Neural crest cell (in vitro differentiated cells): ENCODE measurements at regions not wholly inside any gene's neighbourhood (a gene's known extent, or its start where the extent isn't known, plus 50 kb on each side); places are given as distances from the start of the nearest gene placed in this dataset.

Experiments used
- DNase-seq: peaks from one replicate; pipeline ENCODE4 v3.0.0; 2021; ENCODE audit warnings: low read depth, mixed read lengths, low spot score
- H3K27ac Mint-ChIP-seq: one replicate; pipeline ENCODE4 v1.8.0; 2021; ENCODE audit warnings: mild to moderate bottlenecking, mixed read lengths; ENCODE audit not compliant: unreplicated experiment
- H3K27me3 Mint-ChIP-seq: 2 replicates; pipeline ENCODE4 v1.8.0; 2021; ENCODE audit warnings: low read depth, mild to moderate bottlenecking, mixed read lengths
- H3K36me3 Mint-ChIP-seq: 2 replicates; pipeline ENCODE4 v1.8.0; 2021; ENCODE audit warnings: low read depth, mild to moderate bottlenecking, mixed read lengths
- H3K4me1 Mint-ChIP-seq: 2 replicates; pipeline ENCODE4 v1.8.0; 2021; ENCODE audit warnings: mixed read lengths
- H3K4me3 Mint-ChIP-seq: one replicate; pipeline ENCODE4 v1.8.0; 2021; ENCODE audit warnings: mild to moderate bottlenecking, mixed read lengths
- H3K9me3 Mint-ChIP-seq: 2 replicates; pipeline ENCODE4 v1.8.0; 2021; ENCODE audit warnings: mixed read lengths
- TF ChIP-seq, protein P1 (sequence below): fragments of 200-600 bp; sonication (generic); conservative IDR thresholded peaks from 2 replicates; pipeline ENCODE4 v1.5.0; 2021; ENCODE audit warnings: antibody characterized with exemption, mild to moderate bottlenecking

GRCh38 chr4:38195486-38195885 is 235.3 kb downstream of the PTTG2 start:
- Mint-ChIP-seq H3K27me3 (no peaks in the 10 kb centered on the region), H3K36me3 (no peaks in the 10 kb centered on the region), H3K4me1 (peaks cover 27% of the 10 kb centered on the region), H3K9me3 (no peaks in the 10 kb centered on the region), H3K27ac (no peak overlapping the region), H3K4me3 (no peak overlapping the region)
- DNase-seq = no peak
- TF ChIP-seq, protein P1, sequence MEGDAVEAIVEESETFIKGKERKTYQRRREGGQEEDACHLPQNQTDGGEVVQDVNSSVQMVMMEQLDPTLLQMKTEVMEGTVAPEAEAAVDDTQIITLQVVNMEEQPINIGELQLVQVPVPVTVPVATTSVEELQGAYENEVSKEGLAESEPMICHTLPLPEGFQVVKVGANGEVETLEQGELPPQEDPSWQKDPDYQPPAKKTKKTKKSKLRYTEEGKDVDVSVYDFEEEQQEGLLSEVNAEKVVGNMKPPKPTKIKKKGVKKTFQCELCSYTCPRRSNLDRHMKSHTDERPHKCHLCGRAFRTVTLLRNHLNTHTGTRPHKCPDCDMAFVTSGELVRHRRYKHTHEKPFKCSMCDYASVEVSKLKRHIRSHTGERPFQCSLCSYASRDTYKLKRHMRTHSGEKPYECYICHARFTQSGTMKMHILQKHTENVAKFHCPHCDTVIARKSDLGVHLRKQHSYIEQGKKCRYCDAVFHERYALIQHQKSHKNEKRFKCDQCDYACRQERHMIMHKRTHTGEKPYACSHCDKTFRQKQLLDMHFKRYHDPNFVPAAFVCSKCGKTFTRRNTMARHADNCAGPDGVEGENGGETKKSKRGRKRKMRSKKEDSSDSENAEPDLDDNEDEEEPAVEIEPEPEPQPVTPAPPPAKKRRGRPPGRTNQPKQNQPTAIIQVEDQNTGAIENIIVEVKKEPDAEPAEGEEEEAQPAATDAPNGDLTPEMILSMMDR = no peak

- no peak overlapping the region for H3K27ac Mint-ChIP-seq
- no peaks in the 10 kb centered on the region for H3K36me3 Mint-ChIP-seq
- DNase-seq = no peak
- H3K4me3 Mint-ChIP-seq = no peak overlapping the region
- no peaks in the 10 kb centered on the region for H3K9me3 Mint-ChIP-seq
- H3K4me1 Mint-ChIP-seq = peaks cover 23% of the 10 kb centered on the region
- H3K27me3 Mint-ChIP-seq = no peaks in the 10 kb centered on the region
- TF ChIP-seq, protein P1 = no peak
These were observed 235.7 kb downstream of the PTTG2 start for GRCh38 chr4:38195911-38196310.

GRCh38 chr4:38202242-38202641 is 242.0 kb downstream of the PTTG2 start:
- peaks cover 10% of the 10 kb centered on the region for H3K9me3 Mint-ChIP-seq

GRCh38 chr4:38203609-38204008 is 243.4 kb downstream of the PTTG2 start:
- Mint-ChIP-seq H3K4me3 (no peak overlapping the region), H3K9me3 (peaks cover 13% of the 10 kb centered on the region), H3K27me3 (no peaks in the 10 kb centered on the region), H3K36me3 (peaks cover 4% of the 10 kb centered on the region), H3K27ac (no peak overlapping the region), H3K4me1 (peaks cover 13% of the 10 kb centered on the region)
- no peak for DNase-seq
- TF ChIP-seq, protein P1 = no peak

More at GRCh38 chr4:38202242-38202641, 242.0 kb downstream of the PTTG2 start:
- Mint-ChIP-seq H3K27ac (no peak overlapping the region), H3K27me3 (no peaks in the 10 kb centered on the region), H3K4me3 (no peak overlapping the region), H3K36me3 (peaks cover 4% of the 10 kb centered on the region), H3K4me1 (peaks cover 16% of the 10 kb centered on the region)
- no peak for DNase-seq
- TF ChIP-seq, protein P1 = no peak

- Mint-ChIP-seq H3K4me1 (peaks cover 12% of the 10 kb centered on the region), H3K36me3 (peaks cover 4% of the 10 kb centered on the region), H3K9me3 (peaks cover 13% of the 10 kb centered on the region), H3K4me3 (no peak overlapping the region), H3K27ac (peak overlapping the region; percentile 78), H3K27me3 (no peaks in the 10 kb centered on the region)
- TF ChIP-seq, protein P1 = no peak
- DNase-seq = no peak
These were observed 244.3 kb downstream of the PTTG2 start for GRCh38 chr4:38204339-38205035.
